ENCODE measurements at regions not wholly inside any gene's neighbourhood (a gene's known extent, or its start where the extent isn't known, plus 50 kb on each side); places are given as distances from the start of the nearest gene placed in this dataset.

- no peak for DNase-seq (ENCODE audit: extremely low read depth, low read depth)
- TF ChIP-seq CTCF (IDR thresholded peaks at IDR 0.05; ENCODE audit: low read depth, low read length), result no peak
These were observed 642.1 kb upstream of the TENM3 start for GRCh38 chr4:181601103-181601502.

GRCh38 chr4:181604546-181604945 lies 638.7 kb upstream of the TENM3 start:
- no peak for TF ChIP-seq CTCF (IDR thresholded peaks at IDR 0.05; ENCODE audit: low read depth, low read length)

GRCh38 chr4:181606300-181606699 lies 636.9 kb upstream of the TENM3 start:
- TF ChIP-seq CTCF (IDR thresholded peaks at IDR 0.05; ENCODE audit: low read depth, low read length), result no peak
- no peak for DNase-seq (ENCODE audit: extremely low read depth, low read depth)

More at GRCh38 chr4:181604546-181604945, 638.7 kb upstream of the TENM3 start:
- DNase-seq (ENCODE audit: extremely low read depth, low read depth), result no peak

GRCh38 chr4:181608181-181608580 lies 635.0 kb upstream of the TENM3 start:
- DNase-seq (ENCODE audit: extremely low read depth, low read depth), result no peak
- TF ChIP-seq CTCF (IDR thresholded peaks at IDR 0.05; ENCODE audit: low read depth, low read length), result no peak

GRCh38 chr4:181611033-181611711 lies 632.0 kb upstream of the TENM3 start:
- no peak for TF ChIP-seq CTCF (IDR thresholded peaks at IDR 0.05; ENCODE audit: low read depth, low read length)
- DNase-seq (ENCODE audit: extremely low read depth, low read depth), result no peak

GRCh38 chr4:181611946-181612600 lies 631.1 kb upstream of the TENM3 start:
- TF ChIP-seq CTCF (IDR thresholded peaks at IDR 0.05; ENCODE audit: low read depth, low read length), result no peak
- no peak for DNase-seq (ENCODE audit: extremely low read depth, low read depth)

- no peak for DNase-seq (ENCODE audit: extremely low read depth, low read depth)
- TF ChIP-seq CTCF (IDR thresholded peaks at IDR 0.05; ENCODE audit: low read depth, low read length), result no peak
These were observed 630.0 kb upstream of the TENM3 start for GRCh38 chr4:181613200-181613599.
